NCI-H524 (cell line): ENCODE measurements at regions not wholly inside any gene's neighbourhood (a gene's known extent, or its start where the extent isn't known, plus 50 kb on each side); places are given as distances from the start of the nearest gene placed in this dataset.

Experiments
- DNase-seq, 2 experiments: peaks; one replicate each; lab custom pipeline; 2025; lab: John Stamatoyannopoulos, UW

- DNase-seq, result no peak
These were observed 334.9 kb upstream of the DDX53 start for GRCh38 chrX:22664826-22665225.

GRCh38 chrX:22665818-22666217, 333.9 kb upstream of the DDX53 start:
- no peak for DNase-seq

GRCh38 chrX:22666441-22666840, 333.3 kb upstream of the DDX53 start:
- peak; percentile 13 to 68 for DNase-seq

- no peak for DNase-seq
These were observed 324.8 kb upstream of the DDX53 start for GRCh38 chrX:22674932-22675331.

GRCh38 chrX:22686138-22686541, 313.6 kb upstream of the DDX53 start:
- DNase-seq, result peak; percentile 18 to 47

- no peak for DNase-seq
These were observed 310.5 kb upstream of the DDX53 start for GRCh38 chrX:22689290-22689689.

GRCh38 chrX:22690116-22690515, 309.6 kb upstream of the DDX53 start:
- DNase-seq, result no peak

- DNase-seq, result no peak
These were observed 307.7 kb upstream of the DDX53 start for GRCh38 chrX:22691966-22692565.

- DNase-seq, result no peak
These were observed 301.6 kb upstream of the DDX53 start for GRCh38 chrX:22698151-22698550.

GRCh38 chrX:22699581-22700091, 300.1 kb upstream of the DDX53 start:
- DNase-seq, result no peak

- DNase-seq, result no peak
These were observed 286.8 kb upstream of the DDX53 start for GRCh38 chrX:22712942-22713341.

GRCh38 chrX:22730542-22730941, 269.2 kb upstream of the DDX53 start:
- no peak for DNase-seq

- no peak for DNase-seq
These were observed 262.2 kb upstream of the DDX53 start for GRCh38 chrX:22737541-22737940.

- DNase-seq, result no peak
These were observed 260.5 kb upstream of the DDX53 start for GRCh38 chrX:22739276-22739675.

GRCh38 chrX:22740836-22741235, 258.9 kb upstream of the DDX53 start:
- no peak for DNase-seq

- peak in 1 of 2 experiments; percentile 28 for DNase-seq
These were observed 257.6 kb upstream of the DDX53 start for GRCh38 chrX:22742174-22742573.

- DNase-seq, result no peak
These were observed 253.7 kb upstream of the DDX53 start for GRCh38 chrX:22746081-22746480.

GRCh38 chrX:22748093-22748999, 251.4 kb upstream of the DDX53 start:
- DNase-seq, result peak; percentile 22 to 69

- DNase-seq, result no peak
These were observed 240.8 kb upstream of the DDX53 start for GRCh38 chrX:22758807-22759481.

- DNase-seq, result no peak
These were observed 239.2 kb upstream of the DDX53 start for GRCh38 chrX:22760513-22761057.

- DNase-seq, result no peak
These were observed 211.5 kb upstream of the DDX53 start for GRCh38 chrX:22788221-22788620.

- no peak for DNase-seq
These were observed 204.1 kb upstream of the DDX53 start for GRCh38 chrX:22795671-22796070.
